MV-4-11 (cell line): ENCODE measurements at regions not wholly inside any gene's neighbourhood (a gene's known extent, or its start where the extent isn't known, plus 50 kb on each side); places are given as distances from the start of the nearest gene placed in this dataset.

ENCODE experiments used
- DNase-seq: peaks from one replicate; lab custom pipeline; 2025; lab: John Stamatoyannopoulos, UW

GRCh38 chr18:41540237-41540871, 414.7 kb upstream of the PIK3C3 start:
- no peak for DNase-seq

- DNase-seq = no peak
Measured at GRCh38 chr18:41538751-41539150, 416.3 kb upstream of the PIK3C3 start.

DNA sequence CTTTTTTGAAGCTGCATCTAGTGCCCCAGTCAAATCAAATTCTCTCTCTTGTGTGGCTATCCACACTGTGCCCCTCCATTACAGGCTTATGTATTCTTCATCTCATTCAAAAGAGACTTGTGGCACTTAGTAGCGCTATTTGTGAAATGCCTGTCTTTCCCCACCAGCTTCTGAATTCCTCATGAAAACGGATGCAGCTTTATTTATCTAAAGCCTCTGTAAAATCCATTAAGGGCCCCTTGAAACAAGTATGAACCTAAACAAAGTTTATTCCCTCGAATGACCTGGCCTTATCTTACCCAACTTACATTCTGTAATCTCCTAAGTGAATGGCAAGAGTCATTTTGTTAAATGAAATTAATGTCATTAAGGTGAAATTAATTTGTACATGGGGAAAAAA, 417.4 kb upstream of the PIK3C3 start:
- DNase-seq = no peak

DNA sequence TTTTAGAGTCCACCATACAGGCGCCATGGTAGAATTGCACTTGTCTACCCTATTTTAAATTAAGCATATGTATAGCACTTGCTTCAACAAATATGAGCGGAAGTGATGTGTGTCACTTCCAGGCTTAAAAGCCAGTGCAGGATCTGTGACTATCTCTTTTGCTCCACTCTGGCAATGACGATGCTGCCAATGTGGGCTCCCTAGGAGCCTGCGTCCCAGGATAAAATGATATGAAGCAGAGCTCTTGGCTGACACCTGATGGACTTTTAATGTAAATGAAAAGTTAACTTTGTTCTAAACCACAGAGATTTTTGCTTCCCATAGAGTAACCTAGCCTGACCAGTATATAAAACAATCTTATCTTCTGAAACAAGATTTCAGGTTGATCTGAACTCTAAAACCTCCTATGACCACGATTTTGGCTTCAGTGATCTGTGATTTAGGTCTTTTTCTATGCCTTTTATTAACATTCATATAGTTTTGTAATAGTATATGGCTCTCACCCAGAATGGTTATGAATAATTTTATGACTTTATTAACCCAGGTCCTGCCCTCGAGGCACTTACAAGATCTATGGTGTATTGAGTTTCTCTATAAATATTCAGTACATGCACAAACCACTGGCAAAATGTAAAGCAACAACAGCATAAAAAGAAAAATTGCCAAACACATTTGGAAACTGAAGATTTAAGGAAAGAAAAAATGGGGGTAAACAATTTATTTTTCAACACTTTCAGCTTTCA, 422.5 kb upstream of the PIK3C3 start:
- no peak for DNase-seq

DNA sequence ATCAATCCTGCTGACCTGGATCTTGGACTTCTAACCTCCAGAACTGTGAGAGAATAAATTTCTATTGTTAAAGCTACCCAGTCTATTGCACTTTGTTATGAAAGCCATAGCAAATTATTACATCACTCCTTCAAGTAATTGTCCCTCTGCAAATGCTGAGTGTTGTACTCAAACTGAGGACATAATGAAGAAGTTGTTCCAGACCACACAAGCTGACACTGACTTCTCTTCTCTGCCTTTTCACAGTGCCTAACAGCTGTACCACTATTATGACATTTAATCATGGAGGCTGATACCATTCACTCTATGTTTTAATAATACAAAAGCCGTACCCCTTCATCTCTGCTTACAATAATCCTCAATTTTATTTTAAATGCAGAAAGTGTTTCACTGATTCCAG, 424.1 kb upstream of the PIK3C3 start:
- DNase-seq = no peak

- DNase-seq = no peak
Measured at GRCh38 chr18:41529093-41529492, 425.9 kb upstream of the PIK3C3 start.

GRCh38 chr18:41526054-41526453, 429.0 kb upstream of the PIK3C3 start:
- DNase-seq = no peak

DNA sequence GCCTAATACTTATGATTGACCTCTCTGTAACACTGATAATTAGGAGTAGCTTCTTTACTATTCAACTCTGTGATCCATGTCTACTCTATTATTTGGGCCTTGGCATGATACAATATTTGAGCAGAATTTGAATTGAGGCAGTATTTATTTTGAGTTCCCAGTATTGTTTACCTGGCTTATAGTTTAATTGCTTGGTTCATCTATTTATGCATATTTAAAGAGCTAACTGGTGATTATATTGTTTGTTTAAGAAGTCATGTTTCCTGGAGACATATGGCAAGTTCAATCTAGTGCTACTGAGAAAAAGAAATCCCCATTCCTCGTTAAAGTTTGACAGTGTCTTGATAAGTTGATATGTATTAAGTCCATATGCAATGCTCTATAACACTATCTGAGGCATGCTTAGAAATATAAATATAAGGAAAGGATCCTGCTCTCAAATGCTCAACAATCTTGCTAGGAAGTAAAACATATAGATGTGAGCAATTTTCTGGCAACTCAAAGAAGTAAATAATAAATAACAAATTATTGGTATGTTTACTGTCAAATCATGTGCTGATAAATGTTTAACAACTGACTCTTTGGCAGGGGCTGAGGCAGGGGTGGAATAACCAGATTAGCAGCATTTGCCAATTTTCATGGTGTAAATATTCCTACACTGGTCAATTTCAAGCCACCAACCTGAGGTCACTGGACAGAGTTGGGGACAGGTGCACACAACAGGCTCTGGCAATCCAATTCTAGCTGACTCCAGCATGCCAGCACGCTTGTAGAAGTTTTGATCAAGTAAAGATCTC, 430.2 kb upstream of the PIK3C3 start:
- DNase-seq = no peak

DNA sequence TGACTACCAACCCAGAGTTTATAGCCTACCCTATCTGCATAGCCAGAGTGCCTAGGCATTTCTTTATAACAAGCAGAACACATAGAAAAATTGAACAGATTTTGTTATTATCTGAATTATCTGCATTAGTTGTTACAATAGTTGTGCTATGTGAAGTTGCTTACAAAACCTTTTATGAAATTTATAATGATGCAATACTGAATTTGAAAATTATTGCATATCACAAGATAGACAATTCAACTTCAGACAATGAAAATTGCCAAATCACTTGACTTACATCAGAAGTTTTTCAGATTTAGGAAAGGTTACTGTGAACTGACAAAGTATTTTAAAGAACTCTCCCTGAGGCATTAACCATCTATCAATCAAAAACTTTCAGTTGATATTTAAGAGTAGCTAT, 437.9 kb upstream of the PIK3C3 start:
- no peak for DNase-seq

- no peak for DNase-seq
Measured at GRCh38 chr18:41513438-41513837, 441.6 kb upstream of the PIK3C3 start.

GRCh38 chr18:41504316-41504715, 450.7 kb upstream of the PIK3C3 start:
- DNase-seq = no peak

DNA sequence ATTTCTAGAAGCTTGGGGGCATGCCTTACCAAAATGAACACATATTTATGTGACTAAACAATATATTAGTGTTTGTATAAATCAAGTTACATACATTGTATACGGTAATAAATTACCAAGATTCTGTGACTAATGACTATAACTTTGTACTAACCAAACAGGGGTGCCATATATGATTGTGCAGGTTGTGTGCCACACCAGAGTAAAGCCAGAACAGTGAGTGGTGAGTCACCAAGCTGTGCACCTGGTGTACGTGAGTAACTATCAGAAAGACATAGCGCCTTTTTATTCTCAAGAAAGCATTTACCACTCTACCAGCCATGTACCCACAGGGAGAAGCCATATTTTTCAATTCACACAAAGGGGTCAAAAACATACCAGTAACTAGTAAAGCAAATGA, 453.2 kb upstream of the PIK3C3 start:
- DNase-seq = no peak

DNA sequence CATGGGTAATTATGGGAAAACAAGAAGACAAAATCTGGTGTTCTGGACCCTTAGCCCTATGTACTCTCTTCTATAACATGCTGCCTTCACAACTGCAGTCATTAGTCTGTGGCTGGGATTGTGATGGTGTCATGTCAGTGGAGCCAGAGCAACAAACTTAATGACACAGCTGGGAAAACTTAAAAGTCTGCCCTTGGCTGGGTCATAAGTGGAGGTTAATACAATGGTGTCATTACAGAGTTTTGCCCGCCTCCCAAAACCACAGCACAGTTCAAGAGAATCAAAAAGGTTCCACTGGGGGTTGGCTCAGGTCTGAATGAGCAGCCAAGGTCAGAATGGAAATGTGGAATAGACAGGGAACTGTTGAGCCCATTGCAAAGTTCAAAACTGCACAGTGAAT, 455.7 kb upstream of the PIK3C3 start:
- DNase-seq = no peak

DNA sequence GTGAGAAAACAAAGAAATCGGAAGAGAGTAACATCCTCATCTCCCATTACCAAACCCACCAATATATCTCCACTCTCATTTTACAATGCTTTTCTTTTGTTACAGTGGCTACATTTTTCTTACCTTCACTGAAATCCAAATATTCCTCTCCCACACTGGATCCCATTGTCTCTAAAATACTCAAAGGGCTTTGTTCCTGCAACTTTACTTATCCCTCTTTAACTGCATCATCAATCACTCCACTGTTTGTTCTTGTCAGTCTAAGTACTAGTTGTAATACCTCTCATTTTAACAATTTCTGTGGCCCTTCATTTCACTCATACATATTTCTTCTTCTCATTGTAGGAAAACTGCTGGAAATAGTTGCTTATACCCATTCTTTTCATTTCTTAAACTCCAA, 464.2 kb upstream of the PIK3C3 start:
- no peak for DNase-seq

DNA sequence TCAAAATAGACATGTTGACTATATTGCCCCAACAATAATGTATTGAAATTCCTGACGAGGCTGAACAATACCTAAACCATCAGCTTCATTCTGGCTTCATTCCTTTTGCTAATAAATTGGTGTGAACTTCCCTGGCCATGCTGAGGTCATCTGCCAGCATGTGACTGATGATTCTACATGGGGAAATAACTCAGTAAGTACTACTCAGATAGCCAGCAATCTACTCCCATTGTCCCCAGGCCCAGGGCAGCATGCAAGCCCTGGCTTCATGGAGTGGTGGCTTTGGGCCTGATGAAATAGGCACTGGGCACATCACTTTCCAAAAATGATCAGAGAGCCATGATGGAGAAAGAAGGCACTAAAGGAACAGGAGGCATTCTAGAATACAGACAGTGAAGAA, 468.5 kb upstream of the PIK3C3 start:
- DNase-seq = no peak

- no peak for DNase-seq
Measured at GRCh38 chr18:41484069-41484468, 471.0 kb upstream of the PIK3C3 start.

DNA sequence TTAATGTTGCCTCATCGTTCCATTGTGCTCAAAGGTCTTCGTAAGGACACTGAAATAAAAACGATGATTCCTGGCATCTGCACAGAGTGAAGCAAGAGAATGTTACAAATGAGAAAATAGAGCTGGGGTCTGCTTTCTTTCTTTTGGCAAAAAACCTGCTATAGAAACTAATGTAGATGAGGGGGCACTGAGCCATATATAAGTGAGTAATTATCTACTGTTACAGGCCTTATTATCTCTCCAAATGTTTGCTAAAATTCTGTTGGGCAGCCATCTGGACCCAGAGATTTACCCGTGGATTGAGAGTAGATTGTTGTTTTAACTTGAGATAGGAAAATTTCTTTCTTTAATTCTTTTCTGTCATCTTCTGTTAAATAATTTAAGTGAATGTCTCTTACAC, 472.5 kb upstream of the PIK3C3 start:
- no peak for DNase-seq

- DNase-seq = no peak
Measured at GRCh38 chr18:41466436-41467160, 488.4 kb upstream of the PIK3C3 start.

DNA sequence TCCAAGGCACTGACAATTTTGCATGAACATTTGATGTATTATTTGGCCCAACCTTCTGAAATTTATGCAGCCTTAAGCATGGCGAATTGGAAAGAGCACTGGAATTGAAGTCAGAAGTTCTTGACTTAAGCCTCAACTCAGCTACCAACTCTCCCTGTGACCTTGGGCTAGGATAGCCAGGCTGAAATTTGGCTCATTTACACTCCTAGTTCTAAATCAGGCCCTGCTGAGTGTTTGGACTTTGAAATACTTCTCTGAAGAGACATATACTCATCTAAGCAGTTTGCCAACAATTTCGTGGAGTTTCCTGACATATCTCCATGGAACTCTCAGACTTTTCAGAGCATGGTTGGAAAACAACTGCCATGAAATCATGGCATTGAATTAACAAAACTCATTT, 489.6 kb upstream of the PIK3C3 start:
- DNase-seq = no peak

DNA sequence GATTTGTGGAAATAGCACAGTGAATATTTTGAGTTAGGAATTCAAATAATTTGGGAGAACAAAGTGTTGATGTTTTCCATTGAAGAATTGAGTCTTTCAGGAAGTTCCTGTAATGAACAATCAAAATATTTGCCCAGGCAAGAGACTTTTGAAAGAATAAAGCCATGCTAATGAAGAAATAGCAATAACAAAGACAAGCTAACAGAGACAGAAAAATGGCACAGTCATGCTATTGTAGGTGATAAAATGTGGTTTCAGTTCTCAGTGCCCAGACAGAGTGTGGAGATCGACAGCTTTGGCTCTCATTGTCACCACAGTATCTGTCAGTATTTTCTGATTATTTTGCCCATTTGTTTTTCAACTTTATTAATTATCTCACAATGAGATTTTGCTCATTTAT, 490.8 kb upstream of the PIK3C3 start:
- DNase-seq = no peak

- no peak for DNase-seq
Measured at GRCh38 chr18:41462946-41463345, 492.1 kb upstream of the PIK3C3 start.

- DNase-seq = no peak
Measured at GRCh38 chr18:41461114-41461513, 493.9 kb upstream of the PIK3C3 start.

- DNase-seq = no peak
Measured at GRCh38 chr18:41459656-41460055, 495.4 kb upstream of the PIK3C3 start.
